Ovary (tissue), 3 donors: ENCODE measurements at regions not wholly inside any gene's neighbourhood (a gene's known extent, or its start where the extent isn't known, plus 50 kb on each side); places are given as distances from the start of the nearest gene placed in this dataset.

Source experiments
- CTCF ChIP-seq, 3 donors: fragments of 450-650 bp in 2 of 3; fragments of 200-600 bp in 1 of 3; IDR thresholded peaks; one replicate each; pipeline versions ENCODE4 v1.5.1 to v1.8.0; 2016 to 2022; ENCODE audit warnings: antibody characterized with exemption in 3 of 3, mild to moderate bottlenecking in 1 of 3
- EP300 ChIP-seq: sonication (generic); formaldehyde crosslinking; IDR thresholded peaks from one replicate; pipeline ENCODE4 v1.6.1; 2017; ENCODE audit warnings: antibody characterized with exemption
- POLR2A ChIP-seq: fragments of 450-650 bp; IDR thresholded peaks from one replicate; pipeline ENCODE4 v1.6.1; 2017; ENCODE audit warnings: antibody characterized with exemption, mild to moderate bottlenecking, moderate library complexity
- donor health status: DM: no; HTN: no; CAD: no.

DNA sequence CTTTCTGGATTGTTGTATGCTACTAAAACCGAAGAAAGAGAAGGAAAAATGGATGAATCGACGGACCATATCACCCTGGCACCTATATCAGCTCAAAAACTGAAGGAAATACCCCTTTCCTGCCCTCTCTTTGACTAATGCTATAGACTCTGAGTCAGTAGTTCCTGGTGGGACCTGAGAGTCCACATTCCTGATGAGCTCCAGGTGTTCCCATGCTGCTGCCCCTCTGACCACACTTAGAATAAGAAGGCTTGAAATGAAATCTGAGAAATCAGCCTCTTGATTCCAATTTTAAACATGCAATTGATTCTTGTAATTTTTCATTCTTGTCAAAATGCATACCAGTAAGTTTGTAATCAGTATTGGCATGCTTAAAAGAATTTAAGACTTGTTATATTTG, 75.2 kb downstream of the PRL start:
- TF ChIP-seq CTCF (IDR thresholded peaks at IDR 0.05) (no peak), POLR2A (no peak), EP300 (no peak)
